Mucosa of rectum (tissue), 2 donors: ENCODE measurements at regions not wholly inside any gene's neighbourhood (a gene's known extent, or its start where the extent isn't known, plus 50 kb on each side); places are given as distances from the start of the nearest gene placed in this dataset.

Source experiments
- H3K27ac ChIP-seq, 2 donors: one replicate each; pipeline ENCODE4 v1.7.0; 2013; ENCODE audit warnings: inconsistent platforms in 2 of 2, low read depth in 2 of 2, low read length in 2 of 2
- H3K27me3 ChIP-seq, 2 donors: one replicate each; pipeline ENCODE4 v1.7.0; 2013; ENCODE audit warnings: low read length in 2 of 2; ENCODE audit not compliant: control insufficient read depth in 2 of 2, insufficient read depth in 2 of 2
- H3K36me3 ChIP-seq, 2 donors: one replicate each; pipeline ENCODE4 v1.7.0; 2013; ENCODE audit warnings: low read length in 2 of 2; ENCODE audit not compliant: control insufficient read depth in 2 of 2, insufficient read depth in 2 of 2
- H3K4me1 ChIP-seq, 2 donors: one replicate each; pipeline ENCODE4 v1.7.0; 2013; ENCODE audit warnings: low read length in 2 of 2, mild to moderate bottlenecking in 1 of 2; ENCODE audit not compliant: control insufficient read depth in 2 of 2, insufficient read depth in 2 of 2
- H3K4me3 ChIP-seq, 2 donors: one replicate each; pipeline ENCODE4 v1.7.0; 2013; ENCODE audit warnings: low read length in 2 of 2
- H3K9ac ChIP-seq, 2 donors: one replicate each; pipeline ENCODE4 v1.7.0; 2013; ENCODE audit warnings: low read length in 2 of 2, low read depth in 1 of 2, mild to moderate bottlenecking in 1 of 2
- H3K9me3 ChIP-seq, 2 donors: one replicate each; pipeline ENCODE4 v1.7.0; 2013; ENCODE audit warnings: low read length in 2 of 2; ENCODE audit not compliant: control insufficient read depth in 2 of 2
- donor health status: healthy.
- donor health status: Normal muscosa, but diverticular disease.

GRCh38 chr3:852033-852432 lies 240.8 kb upstream of the CNTN6 start:
- H3K4me1 ChIP-seq: no peaks in the 10 kb centered on the region
- no peaks in the 10 kb centered on the region for H3K9me3 ChIP-seq
- H3K27me3 ChIP-seq: no peaks in the 10 kb centered on the region
- H3K9ac ChIP-seq: no peak overlapping the region
- no peaks in the 10 kb centered on the region for H3K36me3 ChIP-seq
- H3K27ac ChIP-seq: no peak overlapping the region
- no peak overlapping the region for H3K4me3 ChIP-seq

DNA sequence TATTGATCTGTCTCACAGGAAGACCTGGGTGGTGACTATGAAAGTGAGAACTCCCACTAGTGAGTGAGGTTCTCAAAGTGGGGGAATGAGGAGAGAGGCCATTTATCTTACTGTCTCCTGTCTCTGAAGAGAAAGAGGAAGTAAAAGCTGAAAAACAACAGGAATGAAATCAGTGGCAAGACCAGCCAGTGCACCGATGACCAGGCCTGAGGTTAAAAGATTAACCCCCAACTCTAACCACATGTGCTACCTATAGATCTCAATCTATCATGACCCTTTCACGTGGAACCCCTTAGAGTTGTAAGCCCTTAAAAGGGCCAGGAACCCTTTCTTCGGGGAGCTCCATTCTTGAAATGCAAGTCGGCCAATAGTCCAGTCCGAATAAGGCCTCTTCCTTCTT lies 239.3 kb upstream of the CNTN6 start:
- Histone ChIP-seq H3K4me3 (no peak overlapping the region), H3K27me3 (no peaks in the 10 kb centered on the region), H3K36me3 (no peaks in the 10 kb centered on the region), H3K27ac (no peak overlapping the region), H3K4me1 (no peaks in the 10 kb centered on the region), H3K9me3 (no peaks in the 10 kb centered on the region), H3K9ac (no peak overlapping the region)

- Histone ChIP-seq H3K4me3 (no peak overlapping the region), H3K27me3 (no peaks in the 10 kb centered on the region), H3K4me1 (no peaks in the 10 kb centered on the region), H3K9ac (no peak overlapping the region), H3K9me3 (no peaks in the 10 kb centered on the region), H3K27ac (no peak overlapping the region), H3K36me3 (no peaks in the 10 kb centered on the region)
Measured at GRCh38 chr3:859135-859534, 233.7 kb upstream of the CNTN6 start.

- H3K27me3 ChIP-seq: no peaks in the 10 kb centered on the region
- H3K9ac ChIP-seq: no peak overlapping the region
- no peaks in the 10 kb centered on the region for H3K4me1 ChIP-seq
- no peaks in the 10 kb centered on the region for H3K36me3 ChIP-seq
- H3K9me3 ChIP-seq: no peaks in the 10 kb centered on the region
- no peak overlapping the region for H3K4me3 ChIP-seq
- no peak overlapping the region for H3K27ac ChIP-seq
Measured at GRCh38 chr3:861721-862120, 231.1 kb upstream of the CNTN6 start.

DNA sequence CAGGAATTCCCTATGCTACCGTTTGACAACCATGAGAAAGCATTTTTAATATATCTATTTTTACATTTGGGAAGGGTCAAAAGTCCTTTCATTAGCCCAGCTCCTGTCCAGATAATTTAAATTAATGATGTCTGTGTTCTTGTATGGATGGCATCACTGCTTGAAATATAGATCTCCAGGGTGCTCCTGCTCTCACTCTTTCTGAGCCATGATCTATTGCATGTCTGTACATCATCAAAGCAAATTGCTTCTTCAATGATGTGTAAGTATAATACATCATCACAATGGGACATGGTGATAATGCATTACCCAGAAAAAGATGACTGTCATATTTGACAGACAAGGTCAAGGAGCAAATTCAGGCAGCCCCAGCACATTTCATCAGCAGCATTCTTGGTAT lies 223.6 kb upstream of the CNTN6 start:
- no peak overlapping the region for H3K27ac ChIP-seq
- H3K36me3 ChIP-seq: no peaks in the 10 kb centered on the region
- no peaks in the 10 kb centered on the region for H3K27me3 ChIP-seq
- H3K9ac ChIP-seq: no peak overlapping the region
- H3K4me3 ChIP-seq: no peak overlapping the region
- H3K9me3 ChIP-seq: no peaks in the 10 kb centered on the region
- no peaks in the 10 kb centered on the region for H3K4me1 ChIP-seq

GRCh38 chr3:869734-870133 lies 223.1 kb upstream of the CNTN6 start:
- Histone ChIP-seq H3K9ac (no peak overlapping the region), H3K4me3 (no peak overlapping the region), H3K4me1 (no peaks in the 10 kb centered on the region)

DNA sequence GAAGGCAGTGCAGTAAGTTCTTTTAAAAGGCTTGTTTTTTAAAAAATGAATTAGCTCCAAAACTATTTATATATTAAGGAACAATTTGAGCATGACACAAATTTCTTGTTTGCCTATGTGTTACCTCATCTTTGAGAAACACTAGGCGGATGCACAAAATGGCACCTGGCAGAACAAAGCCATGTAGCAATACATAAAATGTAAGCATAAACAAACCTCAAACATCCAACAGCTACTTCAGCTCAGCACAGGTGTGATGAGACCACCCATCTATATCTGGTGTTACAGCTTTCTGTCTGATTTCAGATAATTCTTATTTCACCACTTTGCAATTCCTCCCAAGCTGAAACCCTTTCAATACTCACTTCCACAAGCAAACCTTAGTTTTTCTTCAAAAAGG lies 221.2 kb upstream of the CNTN6 start:
- Histone ChIP-seq H3K36me3 (no peaks in the 10 kb centered on the region), H3K9ac (no peak overlapping the region), H3K27ac (no peak overlapping the region), H3K4me3 (no peak overlapping the region), H3K4me1 (no peaks in the 10 kb centered on the region), H3K9me3 (no peaks in the 10 kb centered on the region), H3K27me3 (no peaks in the 10 kb centered on the region)

More at GRCh38 chr3:869734-870133, 223.1 kb upstream of the CNTN6 start:
- Histone ChIP-seq H3K27ac (no peak overlapping the region), H3K27me3 (no peaks in the 10 kb centered on the region), H3K9me3 (no peaks in the 10 kb centered on the region), H3K36me3 (no peaks in the 10 kb centered on the region)

- Histone ChIP-seq H3K4me1 (no peaks in the 10 kb centered on the region), H3K9ac (no peak overlapping the region), H3K27me3 (no peaks in the 10 kb centered on the region), H3K4me3 (no peak overlapping the region), H3K9me3 (no peaks in the 10 kb centered on the region), H3K27ac (no peak overlapping the region), H3K36me3 (no peaks in the 10 kb centered on the region)
Measured at GRCh38 chr3:877001-877400, 215.8 kb upstream of the CNTN6 start.

DNA sequence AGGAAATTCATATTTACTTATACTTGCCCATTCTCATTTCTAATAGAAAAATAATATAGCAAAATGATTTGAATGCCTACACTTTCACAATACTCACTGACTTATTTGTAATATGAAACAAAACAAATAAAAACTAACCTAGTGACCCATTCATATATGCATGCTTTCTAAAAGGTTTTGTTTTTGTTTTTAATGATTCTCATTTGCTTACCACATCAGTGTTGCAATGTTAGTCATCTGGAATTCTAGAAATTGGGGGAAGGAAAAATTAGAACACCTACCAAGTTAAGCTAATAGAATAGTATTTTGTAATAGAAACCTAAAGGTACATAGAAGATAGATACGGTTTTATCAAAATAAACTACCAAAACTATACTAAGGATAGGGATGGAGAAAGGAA lies 214.1 kb upstream of the CNTN6 start:
- Histone ChIP-seq H3K4me3 (no peak overlapping the region), H3K27ac (no peak overlapping the region), H3K36me3 (no peaks in the 10 kb centered on the region), H3K4me1 (no peaks in the 10 kb centered on the region), H3K9ac (no peak overlapping the region), H3K9me3 (no peaks in the 10 kb centered on the region), H3K27me3 (no peaks in the 10 kb centered on the region)

GRCh38 chr3:880371-880770 lies 212.5 kb upstream of the CNTN6 start:
- no peaks in the 10 kb centered on the region for H3K36me3 ChIP-seq
- H3K27ac ChIP-seq: no peak overlapping the region
- H3K4me3 ChIP-seq: no peak overlapping the region
- H3K9me3 ChIP-seq: no peaks in the 10 kb centered on the region
- H3K4me1 ChIP-seq: no peaks in the 10 kb centered on the region
- H3K9ac ChIP-seq: no peak overlapping the region
- H3K27me3 ChIP-seq: no peaks in the 10 kb centered on the region

DNA sequence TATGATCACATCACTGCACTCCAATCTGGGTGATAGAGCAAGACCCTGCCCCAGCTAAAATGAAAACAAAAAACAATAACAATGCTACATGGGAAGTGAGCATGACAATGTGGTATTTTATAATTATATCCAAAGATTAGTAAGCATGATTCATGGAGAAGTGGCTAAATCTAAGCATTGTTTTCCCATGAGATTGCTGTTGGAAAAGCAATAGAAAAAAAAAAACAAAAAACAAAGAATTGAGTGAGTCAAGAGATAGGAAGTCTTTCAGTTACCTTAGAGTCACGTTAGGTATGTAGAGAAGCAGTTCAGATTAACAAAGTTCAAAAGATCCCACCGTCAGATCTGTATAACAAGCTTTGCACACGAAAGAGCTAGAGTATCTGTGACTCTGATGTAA lies 210.3 kb upstream of the CNTN6 start:
- no peaks in the 10 kb centered on the region for H3K36me3 ChIP-seq
- H3K4me1 ChIP-seq: no peaks in the 10 kb centered on the region
- no peak overlapping the region for H3K9ac ChIP-seq
- H3K27me3 ChIP-seq: no peaks in the 10 kb centered on the region
- no peaks in the 10 kb centered on the region for H3K9me3 ChIP-seq
- H3K4me3 ChIP-seq: no peak overlapping the region
- H3K27ac ChIP-seq: no peak overlapping the region
